Stimulated activated CD8-positive, alpha-beta memory T cell treated with anti-CD3 and anti-CD28 coated beads, Interleukin-4, amount 100 ng/mL, for 1 hour (primary cell): ENCODE measurements at regions not wholly inside any gene's neighbourhood (a gene's known extent, or its start where the extent isn't known, plus 50 kb on each side); places are given as distances from the start of the nearest gene placed in this dataset.

Experiments
- DNase-seq, 2 donors: peaks; one replicate each; pipeline ENCODE4 v3.0.0-alpha.2; 2020; ENCODE audit warnings: low read depth in 2 of 2, low spot score in 1 of 2

GRCh38 chr6:56378507-56378906, 131.1 kb upstream of the COL21A1 start:
- no peak for DNase-seq

GRCh38 chr6:56377295-56377694, 129.9 kb upstream of the COL21A1 start:
- no peak for DNase-seq

- no peak for DNase-seq
These were observed 128.4 kb upstream of the COL21A1 start for GRCh38 chr6:56375806-56376205.

GRCh38 chr6:56374841-56375369, 127.5 kb upstream of the COL21A1 start:
- no peak for DNase-seq

GRCh38 chr6:56372406-56372995, 125.1 kb upstream of the COL21A1 start:
- no peak for DNase-seq

GRCh38 chr6:56370561-56371211, 123.3 kb upstream of the COL21A1 start:
- DNase-seq = no peak

- no peak for DNase-seq
These were observed 122.8 kb upstream of the COL21A1 start for GRCh38 chr6:56370127-56370540.

- DNase-seq = no peak
These were observed 121.1 kb upstream of the COL21A1 start for GRCh38 chr6:56368491-56368890.

- DNase-seq = no peak
These were observed 118.9 kb upstream of the COL21A1 start for GRCh38 chr6:56366141-56366852.

GRCh38 chr6:56364827-56365339, 117.5 kb upstream of the COL21A1 start:
- DNase-seq = no peak

GRCh38 chr6:56364431-56364826, 117.0 kb upstream of the COL21A1 start:
- DNase-seq = no peak

GRCh38 chr6:56363796-56364430, 116.5 kb upstream of the COL21A1 start:
- no peak for DNase-seq

GRCh38 chr6:56361812-56362211, 114.4 kb upstream of the COL21A1 start:
- no peak for DNase-seq

GRCh38 chr6:56359201-56359899, 112.0 kb upstream of the COL21A1 start:
- DNase-seq = peak; percentile 2 to 13

GRCh38 chr6:56357616-56358373, 110.4 kb upstream of the COL21A1 start:
- no peak for DNase-seq

- DNase-seq = no peak
These were observed 109.0 kb upstream of the COL21A1 start for GRCh38 chr6:56356426-56356825.

- no peak for DNase-seq
These were observed 106.5 kb upstream of the COL21A1 start for GRCh38 chr6:56353860-56354259.

GRCh38 chr6:56350628-56351260, 103.4 kb upstream of the COL21A1 start:
- DNase-seq = no peak

GRCh38 chr6:56349194-56349593, 101.8 kb upstream of the COL21A1 start:
- no peak for DNase-seq

- DNase-seq = no peak
These were observed 101.2 kb upstream of the COL21A1 start for GRCh38 chr6:56348578-56348977.
